Esophagus mucosa (tissue), 1 donor: ENCODE measurements at regions not wholly inside any gene's neighbourhood (a gene's known extent, or its start where the extent isn't known, plus 50 kb on each side); places are given as distances from the start of the nearest gene placed in this dataset.
"Not testable (repeated sequence)": the region's sequence is repeated elsewhere in the genome, so short reads cannot be mapped to it uniquely, and the experiment has no call there.

Source experiments
- ATAC-seq: fragments of 200-7000 bp; cut with Tn5 transposase; one replicate; pipeline ENCODE4 v1.9.1; 2020
- donor health status: DM: yes; HTN: yes; CAD: no.

- no peak for ATAC-seq
These were observed 169.9 kb downstream of the CPE start for GRCh38 chr4:165548702-165549101.

GRCh38 chr4:165553221-165553810 lies 174.5 kb downstream of the CPE start:
- no peak for ATAC-seq

- ATAC-seq = no peak
These were observed 176.5 kb downstream of the CPE start for GRCh38 chr4:165555302-165555701.

DNA sequence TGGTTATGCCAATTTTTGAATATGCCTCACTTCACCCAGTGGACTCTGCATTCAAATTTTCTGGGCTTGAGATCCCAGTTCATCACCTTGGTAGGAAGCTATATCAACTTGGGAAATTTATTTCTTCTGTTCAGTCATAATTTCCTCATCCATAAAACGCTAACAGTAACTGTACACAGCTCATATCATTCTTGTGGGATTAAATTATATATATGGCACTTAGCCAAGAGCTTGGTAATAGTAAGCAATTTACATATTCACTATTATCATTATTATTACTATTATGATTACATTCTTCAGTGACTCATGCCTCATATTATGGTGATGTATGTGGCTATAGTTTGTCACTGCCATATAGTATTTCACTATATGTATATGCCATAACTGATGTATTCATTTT lies 177.6 kb downstream of the CPE start:
- ATAC-seq = no peak

GRCh38 chr4:165560941-165561340 lies 182.1 kb downstream of the CPE start:
- ATAC-seq = no peak

DNA sequence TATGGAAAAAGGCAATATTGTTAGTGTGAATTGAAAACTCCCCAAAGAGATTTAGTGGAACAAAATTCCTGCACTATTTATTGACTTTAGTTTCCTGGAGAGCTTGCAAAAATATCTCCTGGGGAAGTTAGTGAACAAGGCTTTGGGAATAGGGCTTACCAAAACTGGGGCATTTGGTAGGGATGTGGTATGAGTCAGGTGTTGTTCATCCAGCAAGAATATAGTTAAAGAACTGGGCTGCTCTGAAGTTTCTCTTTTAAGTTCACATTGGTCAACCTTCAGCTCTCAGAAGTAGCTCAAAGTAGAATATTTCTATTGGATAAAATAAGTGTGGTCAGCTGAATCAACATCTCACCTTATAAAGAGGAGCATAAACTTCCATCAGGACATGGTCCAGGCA lies 185.0 kb downstream of the CPE start:
- ATAC-seq = no peak

DNA sequence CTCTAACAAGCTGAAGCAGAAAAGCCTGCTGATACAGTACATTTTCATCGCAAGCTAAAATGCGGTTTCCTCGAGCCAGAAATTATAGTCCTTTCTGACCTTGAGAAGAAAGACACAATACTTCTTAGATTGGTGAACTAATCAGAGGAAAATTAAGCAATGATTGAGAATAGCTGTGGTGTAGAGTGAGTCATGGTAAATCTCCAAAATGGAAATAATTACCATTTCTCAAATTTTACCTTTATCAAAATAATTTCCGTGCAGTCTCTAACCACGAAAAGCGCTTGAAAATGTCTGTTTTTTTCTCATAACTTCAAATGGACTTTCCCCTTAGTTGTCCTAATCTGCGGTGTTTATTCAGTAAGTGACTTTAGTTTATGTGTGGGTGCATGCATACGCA lies 190.2 kb downstream of the CPE start:
- no peak for ATAC-seq

GRCh38 chr4:165571476-165571875 lies 192.7 kb downstream of the CPE start:
- ATAC-seq = not testable (repeated sequence)

- ATAC-seq = peak; percentile 89
These were observed 201.6 kb downstream of the CPE start for GRCh38 chr4:165580351-165580905.

DNA sequence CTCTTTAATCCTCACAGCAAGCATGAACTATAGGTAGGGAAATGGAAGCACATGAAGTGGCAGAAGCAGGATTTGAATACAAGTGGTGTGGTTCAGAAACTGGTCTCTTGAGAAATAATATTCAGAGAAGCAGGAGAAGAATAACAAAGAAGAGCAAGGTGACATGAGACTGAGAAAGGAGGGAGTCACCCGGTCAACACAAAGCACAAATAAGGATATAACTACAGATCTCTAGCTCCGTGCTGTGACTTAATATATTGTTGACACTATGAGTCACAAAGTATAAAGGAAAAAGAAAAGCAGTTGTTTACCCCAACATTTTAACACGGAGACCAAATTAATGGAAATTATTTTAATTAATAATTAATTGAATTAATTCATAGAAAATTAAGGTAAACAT lies 204.5 kb downstream of the CPE start:
- peak; percentile 56 for ATAC-seq

DNA sequence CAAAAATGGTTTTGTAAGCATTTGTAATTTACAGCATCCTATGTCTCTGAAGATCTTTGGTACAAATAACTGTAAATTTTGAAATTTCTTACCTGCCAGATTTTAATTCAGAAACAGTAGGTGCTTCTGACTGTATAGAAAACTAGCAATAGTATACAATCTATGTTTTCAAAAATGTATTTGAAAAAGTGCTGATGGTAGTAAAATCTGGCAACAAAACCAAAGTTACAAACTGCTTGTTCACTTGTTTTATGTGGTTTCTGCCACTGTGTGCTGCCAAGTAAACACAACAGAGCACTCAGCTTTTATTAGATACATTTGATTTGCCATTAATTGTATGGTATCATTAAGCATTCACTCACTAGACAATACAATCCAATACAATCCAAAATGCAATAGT lies 206.1 kb downstream of the CPE start:
- no peak for ATAC-seq

GRCh38 chr4:165588534-165589315 lies 209.9 kb downstream of the CPE start:
- no peak for ATAC-seq

GRCh38 chr4:165592386-165592785 lies 213.6 kb downstream of the CPE start:
- ATAC-seq = no peak

DNA sequence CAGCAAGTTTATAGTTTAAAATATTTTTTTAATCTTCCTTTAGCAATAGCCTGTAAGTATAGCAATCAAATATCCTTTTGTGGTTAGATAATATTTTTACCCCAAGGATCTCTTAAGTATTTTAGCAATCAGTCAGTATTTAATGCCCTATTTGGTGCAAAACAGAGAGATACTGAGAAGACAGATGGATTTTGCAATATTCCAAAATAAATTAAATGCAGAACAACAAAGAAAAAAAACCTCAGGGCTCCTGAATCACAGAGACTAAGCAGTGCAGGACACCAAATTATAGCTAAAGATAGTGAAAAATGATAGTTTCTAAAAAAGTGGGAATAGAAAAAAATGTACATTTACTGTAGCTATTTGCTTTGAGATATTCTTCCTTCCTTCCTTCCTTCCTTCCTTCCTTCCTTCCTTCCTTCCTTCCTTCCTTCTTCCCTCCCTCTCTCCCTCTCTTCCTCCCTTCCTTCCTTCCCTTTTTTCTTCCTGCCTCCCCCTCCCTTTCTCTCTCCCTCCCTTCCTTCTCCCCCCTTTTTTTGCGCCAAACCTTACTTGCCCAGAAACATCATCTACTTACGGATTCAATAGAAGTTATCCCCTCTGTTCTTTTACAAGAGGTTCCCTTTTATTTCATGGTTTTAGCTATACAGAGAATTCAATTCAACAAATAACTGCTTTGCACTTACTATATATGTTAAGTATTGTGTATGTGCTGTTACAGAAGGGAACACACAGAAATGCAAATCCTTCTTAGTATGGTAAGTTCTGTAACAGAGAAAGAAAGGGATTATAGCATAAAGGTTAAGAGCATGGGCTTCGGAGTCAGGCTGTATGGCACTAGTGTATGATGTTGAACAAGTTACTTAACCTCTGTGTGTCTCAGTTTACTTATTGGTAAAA lies 219.0 kb downstream of the CPE start:
- ATAC-seq = no peak

DNA sequence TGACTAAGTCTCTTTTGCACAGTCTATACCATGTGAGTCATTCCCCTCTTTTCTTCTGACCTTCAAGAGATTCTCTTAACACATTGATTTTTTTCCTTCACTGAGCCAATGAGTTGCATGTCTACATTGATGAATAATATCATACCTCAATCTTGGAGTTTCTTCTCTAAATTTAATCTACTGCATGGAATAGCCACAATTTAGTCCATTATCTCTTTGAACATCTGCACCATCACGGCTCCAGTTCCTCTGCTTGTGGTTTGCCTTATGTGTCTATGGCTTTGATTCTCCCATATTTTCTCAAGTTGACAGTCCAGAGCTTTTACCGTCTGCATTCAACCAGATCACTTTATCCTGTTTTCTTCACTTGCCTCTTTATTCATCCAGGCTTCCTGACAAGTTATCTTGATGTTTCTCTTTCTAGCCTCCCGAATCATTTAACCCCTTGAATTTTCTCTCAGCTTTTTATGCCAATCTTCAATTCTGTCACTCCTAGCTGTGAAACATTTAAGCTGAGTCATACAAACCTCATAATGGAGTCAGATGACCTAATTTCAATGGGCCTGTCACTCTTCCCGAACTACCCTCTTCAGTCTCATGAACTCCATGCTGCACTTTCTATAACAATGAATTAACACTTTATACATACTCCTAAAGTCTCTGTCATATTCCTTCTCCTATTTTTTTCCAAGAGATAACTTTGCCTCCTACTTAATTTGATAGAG lies 222.3 kb downstream of the CPE start:
- ATAC-seq = no peak

DNA sequence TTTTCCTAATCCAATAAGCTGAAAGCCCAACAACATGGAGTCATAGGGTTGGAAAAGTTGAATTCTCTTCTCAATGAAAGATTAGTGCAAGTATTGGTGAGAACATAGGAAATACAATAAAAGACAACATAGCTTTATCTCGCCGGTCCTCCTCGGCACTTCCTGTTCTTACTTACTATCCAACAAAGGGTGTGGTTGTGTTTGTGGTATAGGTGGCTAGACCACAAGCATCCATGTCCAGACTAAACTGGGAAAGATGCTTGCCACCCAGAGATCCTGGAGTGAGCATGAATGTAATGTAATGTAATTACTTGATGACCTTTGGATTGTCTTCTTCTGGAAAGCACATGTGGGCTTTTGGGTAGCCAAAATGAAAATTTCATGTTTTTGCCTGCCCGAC lies 223.8 kb downstream of the CPE start:
- no peak for ATAC-seq

- ATAC-seq = no peak
These were observed 225.4 kb downstream of the CPE start for GRCh38 chr4:165604181-165604580.

DNA sequence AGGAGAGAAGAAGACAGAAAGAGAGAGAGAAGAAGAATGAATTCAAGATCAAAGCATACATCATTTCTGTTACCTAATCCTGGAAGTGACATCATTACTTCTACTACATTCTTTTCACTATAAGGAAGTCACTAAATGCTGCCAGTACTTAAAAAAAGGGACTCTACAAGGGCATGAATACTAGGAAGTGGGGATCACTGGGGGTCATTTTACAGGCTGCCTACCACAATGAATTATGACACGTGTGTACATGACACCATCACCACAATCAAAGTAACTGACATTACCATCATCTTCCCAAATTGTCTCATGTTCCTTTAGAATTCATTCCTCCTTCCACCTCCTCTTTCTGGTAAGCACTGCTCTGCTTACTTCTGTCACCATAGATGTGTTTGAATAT lies 227.0 kb downstream of the CPE start:
- ATAC-seq = no peak

DNA sequence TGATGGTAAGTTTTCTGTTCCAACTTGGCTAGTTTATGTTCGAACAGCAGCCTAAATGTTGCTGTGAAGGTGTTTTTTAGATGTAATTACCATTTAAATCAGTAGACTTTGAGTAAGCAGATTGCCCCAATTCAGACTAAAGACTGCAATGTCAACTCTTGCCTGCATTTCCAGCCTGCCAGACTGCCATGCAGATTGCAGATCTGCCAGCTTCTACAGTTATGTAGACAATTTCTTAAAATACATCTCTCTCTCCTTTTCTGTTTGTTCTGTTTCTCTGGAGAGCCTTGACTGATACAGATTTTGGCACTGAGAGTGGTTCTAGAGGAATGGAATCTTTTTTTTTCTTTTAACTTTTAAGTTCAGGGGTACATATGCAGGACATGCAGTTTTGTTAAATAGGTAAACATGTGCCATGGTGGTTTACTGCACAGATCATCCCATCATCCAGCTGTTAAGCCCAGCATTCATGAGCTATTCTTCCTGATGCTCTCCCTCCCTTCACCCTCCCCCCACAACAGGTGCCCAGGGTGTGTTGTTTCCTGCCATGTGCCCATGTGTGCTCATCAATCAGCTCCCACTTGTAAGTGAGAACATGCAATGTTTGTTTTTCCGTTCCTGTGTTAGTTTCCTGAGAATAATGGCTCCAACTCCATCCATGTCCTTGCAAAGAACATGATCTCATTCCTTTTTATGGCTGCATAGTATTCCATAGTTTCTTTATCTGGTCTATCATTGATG lies 227.8 kb downstream of the CPE start:
- ATAC-seq = no peak

- ATAC-seq = no peak
These were observed 230.8 kb downstream of the CPE start for GRCh38 chr4:165609653-165610052.

DNA sequence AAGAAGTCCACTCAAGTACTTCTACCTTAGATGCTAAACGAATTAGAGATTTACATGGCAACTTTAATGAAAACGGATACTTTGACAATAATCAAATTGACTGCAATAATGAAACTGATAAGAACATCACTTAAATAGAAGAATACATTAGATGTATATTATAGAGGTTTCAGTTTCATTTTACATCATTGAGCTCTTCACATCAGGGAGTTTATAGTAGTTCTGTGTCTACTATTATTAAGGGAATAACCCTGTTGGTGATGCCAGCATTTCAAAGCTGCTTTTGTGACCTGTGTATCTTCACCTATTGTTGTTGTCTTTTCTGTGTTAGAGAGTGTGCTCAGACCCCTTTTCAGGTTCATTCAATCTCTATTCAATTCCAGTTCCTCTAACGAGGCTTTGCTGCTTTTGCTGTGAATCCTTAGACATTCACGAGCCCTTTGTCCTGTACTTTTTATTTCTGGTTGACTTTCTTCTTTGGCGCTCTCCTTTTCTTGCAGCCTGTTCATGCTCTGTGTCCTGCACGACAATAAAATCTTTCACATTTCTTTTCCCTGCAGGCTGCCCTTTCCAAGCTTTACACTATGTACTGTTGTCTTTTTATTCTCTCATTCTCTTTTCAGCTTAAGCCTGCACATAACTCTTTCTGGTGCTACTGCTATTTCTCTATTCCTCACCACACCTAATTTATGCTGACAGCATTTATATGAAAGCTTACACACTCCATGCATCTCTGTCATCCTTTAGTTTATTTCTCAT lies 232.1 kb downstream of the CPE start:
- ATAC-seq = no peak
